H1 (cell line): ENCODE measurements at regions not wholly inside any gene's neighbourhood (a gene's known extent, or its start where the extent isn't known, plus 50 kb on each side); places are given as distances from the start of the nearest gene placed in this dataset.

ENCODE experiments used
- CTCF ChIA-PET: fragments of 300-600 bp; sonication (Branson Sonifier 250); formaldehyde crosslinking; loops from one replicate; lab custom pipeline; 2021; ENCODE audit not compliant: partially characterized antibody; lab: Charles Lee
- POLR2A ChIA-PET: fragments of 300-600 bp; sonication (Branson Sonifier 250); formaldehyde crosslinking; loops from one replicate; lab custom pipeline; 2021; ENCODE audit warnings: inconsistent platforms; ENCODE audit not compliant: partially characterized antibody; lab: Charles Lee
- DNase-seq, 2 experiments: peaks; one replicate each; pipeline versions ENCODE4 v3.0.0 to v3.0.0-alpha.2; 2010 to 2022; ENCODE audit warnings: low spot score in 2 of 2, low read depth in 1 of 2, mixed read lengths in 1 of 2
- FAIRE-seq: peaks from 2 replicates; lab custom pipeline; 2011; peaks lifted over from hg19 to GRCh38; lab: Jason Lieb, UNC
- H2AFZ ChIP-seq: 2 replicates; pipeline ENCODE4 v1.8.1; 2012; ENCODE audit warnings: low read length, inconsistent platforms
- H2AK5ac ChIP-seq: 2 replicates; pipeline ENCODE4 v1.6.1; 2013; ENCODE audit warnings: low read depth, low read length
- H2BK120ac ChIP-seq: replicated peaks from 2 replicates; pipeline ENCODE3; 2013; ENCODE audit warnings: low read depth, low read length, inconsistent platforms
- H2BK12ac ChIP-seq: 2 replicates; pipeline ENCODE4 v1.6.1; 2013; ENCODE audit warnings: low read depth, low read length
- H2BK15ac ChIP-seq: 2 replicates; pipeline ENCODE4 v1.6.1; 2013; ENCODE audit warnings: low read length
- H2BK20ac ChIP-seq: 2 replicates; pipeline ENCODE4 v1.6.1; 2013; ENCODE audit warnings: low read length
- H2BK5ac ChIP-seq: 2 replicates; pipeline ENCODE4 v1.6.1; 2013; ENCODE audit warnings: low read depth, low read length
- H3K14ac ChIP-seq: 2 replicates; pipeline ENCODE4 v1.6.1; 2013; ENCODE audit warnings: inconsistent platforms; ENCODE audit not compliant: insufficient read length
- H3K18ac ChIP-seq: 2 replicates; pipeline ENCODE4 v1.6.1; 2013; ENCODE audit warnings: low read length; ENCODE audit errors: extremely low read depth
- H3K23ac ChIP-seq: 2 replicates; pipeline ENCODE4 v1.6.1; 2013; ENCODE audit warnings: inconsistent platforms; ENCODE audit not compliant: insufficient read length
- H3K23me2 ChIP-seq: 2 replicates; pipeline ENCODE4 v1.6.1; 2013; ENCODE audit warnings: low read depth, low read length
- H3K27ac ChIP-seq: 2 replicates; pipeline ENCODE4 v1.6.1; 2011; ENCODE audit warnings: low read depth, low read length, inconsistent platforms
- H3K27me3 ChIP-seq, 4 experiments: replicated peaks in 1 of 4; 1 replicate in 1 of 4; 2 replicates in 3 of 4; pipeline versions ENCODE4 v1.6.1 to v1.8.1; 2011 to 2013; ENCODE audit warnings: low read length in 3 of 4, mild to moderate bottlenecking in 3 of 4, inconsistent platforms in 2 of 4, mixed read lengths in 2 of 4, moderate library complexity in 1 of 4; ENCODE audit not compliant: control insufficient read depth in 3 of 4, insufficient read depth in 3 of 4; ENCODE audit errors: extremely low read depth in 1 of 4
- H3K36me3 ChIP-seq, 4 experiments: 2 replicates each; pipeline versions ENCODE4 v1.6.1 to v1.8.1; 2011 to 2013; ENCODE audit warnings: mild to moderate bottlenecking in 4 of 4, low read length in 3 of 4, moderate library complexity in 2 of 4, control low read depth in 1 of 4, inconsistent platforms in 1 of 4; ENCODE audit not compliant: insufficient read depth in 4 of 4, control insufficient read depth in 2 of 4
- H3K4ac ChIP-seq: replicated peaks from 2 replicates; pipeline ENCODE3; 2013; ENCODE audit warnings: low read length, low read depth, mixed read lengths, inconsistent platforms; ENCODE audit not compliant: insufficient read length
- H3K4me1 ChIP-seq, 4 experiments: replicated peaks in 1 of 4; 1 replicate in 1 of 4; 2 replicates in 3 of 4; pipeline versions ENCODE4 v1.6.1 to v1.8.1; 2011 to 2013; ENCODE audit warnings: low read length in 3 of 4, inconsistent platforms in 2 of 4, mixed read lengths in 1 of 4; ENCODE audit not compliant: insufficient read depth in 4 of 4, control insufficient read depth in 3 of 4
- H3K4me2 ChIP-seq, 2 experiments: 2 replicates each; pipeline versions ENCODE4 v1.6.1 to v1.8.1; 2011 to 2013; ENCODE audit warnings: low read depth in 2 of 2, low read length in 2 of 2, control low read depth in 1 of 2, inconsistent platforms in 1 of 2, mild to moderate bottlenecking in 1 of 2; ENCODE audit not compliant: insufficient read depth in 1 of 2
- H3K4me3 ChIP-seq, 4 experiments: fragments of 200-600, 300-600 bp in 1 of 4; sonication (generic), shearing (Covaris generic), sonication (Bioruptor Twin) in 1 of 4; 2 replicates each; pipeline versions ENCODE4 v1.5.1 to v1.8.1; 2011 to 2016; ENCODE audit warnings: low read length in 4 of 4, low read depth in 3 of 4, control low read depth in 2 of 4, inconsistent platforms in 2 of 4, mild to moderate bottlenecking in 2 of 4, mixed read lengths in 1 of 4, moderate library complexity in 1 of 4; ENCODE audit not compliant: insufficient read depth in 2 of 4; ENCODE audit errors: extremely low read depth in 1 of 4
- H3K56ac ChIP-seq: replicated peaks from 2 replicates; pipeline ENCODE3; 2013; ENCODE audit warnings: low read depth, mild to moderate bottlenecking, mixed read lengths, low read length, inconsistent platforms; ENCODE audit not compliant: insufficient read length
- H3K79me1 ChIP-seq: 2 replicates; pipeline ENCODE4 v1.6.1; 2013; ENCODE audit warnings: low read depth, low read length, control low read depth
- H3K79me2 ChIP-seq, 2 experiments: 2 replicates each; pipeline versions ENCODE4 v1.6.1 to v1.8.1; 2012 to 2013; ENCODE audit warnings: low read length in 2 of 2, mild to moderate bottlenecking in 2 of 2, inconsistent platforms in 1 of 2; ENCODE audit not compliant: insufficient read depth in 2 of 2, control insufficient read depth in 1 of 2
- H3K9ac ChIP-seq, 4 experiments: replicated peaks in 1 of 4; 1 replicate in 1 of 4; 2 replicates in 3 of 4; pipeline versions ENCODE4 v1.6.1 to v1.8.1; 2011 to 2013; ENCODE audit warnings: low read depth in 3 of 4, low read length in 3 of 4, control low read depth in 2 of 4, mild to moderate bottlenecking in 2 of 4, moderate library complexity in 2 of 4, inconsistent platforms in 1 of 4; ENCODE audit errors: extremely low read depth in 1 of 4
- H3K9me3 ChIP-seq, 2 experiments: 2 replicates each; pipeline versions ENCODE4 v1.6.1 to v1.8.1; 2012 to 2013; ENCODE audit warnings: mild to moderate bottlenecking in 2 of 2, moderate library complexity in 2 of 2, control low read depth in 1 of 2, inconsistent platforms in 1 of 2, low read depth in 1 of 2, low read length in 1 of 2, mixed read lengths in 1 of 2; ENCODE audit not compliant: insufficient read depth in 2 of 2
- H4K20me1 ChIP-seq, 2 experiments: replicated peaks in 1 of 2; 2 replicates each; pipeline versions ENCODE3 to v1.8.1; 2011 to 2013; ENCODE audit warnings: inconsistent platforms in 2 of 2, low read length in 2 of 2, mild to moderate bottlenecking in 1 of 2; ENCODE audit not compliant: insufficient read depth in 2 of 2, control insufficient read depth in 1 of 2
- H4K5ac ChIP-seq: 2 replicates; pipeline ENCODE4 v1.6.1; 2013; ENCODE audit warnings: low read length, low read depth, mixed read lengths, inconsistent platforms; ENCODE audit not compliant: insufficient read length
- H4K8ac ChIP-seq: 2 replicates; pipeline ENCODE4 v1.8.0; 2013; ENCODE audit warnings: mild to moderate bottlenecking, moderate library complexity, low read length, inconsistent platforms; ENCODE audit not compliant: insufficient read depth; ENCODE audit errors: extremely low read depth
- H4K91ac ChIP-seq: replicated peaks from 2 replicates; pipeline ENCODE3; 2013; ENCODE audit warnings: low read length, mixed read lengths, inconsistent platforms; ENCODE audit not compliant: insufficient read length
- CREB1 ChIP-seq: IDR thresholded peaks from 2 replicates; pipeline ENCODE4 v1.6.1; 2012; ENCODE audit warnings: inconsistent platforms
- EGR1 ChIP-seq: IDR thresholded peaks from 2 replicates; pipeline ENCODE4 v1.6.1; 2011; ENCODE audit warnings: low read depth, low read length, borderline replicate concordance
- GABPA ChIP-seq: IDR thresholded peaks from 2 replicates; pipeline ENCODE4 v1.6.1; 2011; ENCODE audit warnings: mild to moderate bottlenecking, low read length, moderate library complexity, borderline replicate concordance; ENCODE audit not compliant: insufficient read depth
- HDAC6 ChIP-seq: IDR thresholded peaks from one replicate; pipeline ENCODE4 v1.7.1; 2012; ENCODE audit warnings: low read depth, mild to moderate bottlenecking, inconsistent platforms, low read length, moderate library complexity
- MAFK ChIP-seq: IDR thresholded peaks from 2 replicates; pipeline ENCODE4 v1.6.1; 2012; ENCODE audit warnings: low read depth, mild to moderate bottlenecking, improper control_type of control experiment, low read length
- RNF2 ChIP-seq: fragments of 200-900, 300-1000 bp; sonication (generic); IDR thresholded peaks from 2 replicates; pipeline ENCODE4 v1.7.1; 2016; ENCODE audit warnings: borderline replicate concordance, low read depth, mild to moderate bottlenecking, antibody characterized with exemption, low read length; ENCODE audit not compliant: poor library complexity, severe bottlenecking; ENCODE audit errors: missing control alignments
- SIRT6 ChIP-seq: IDR thresholded peaks from one replicate; pipeline ENCODE4 v1.7.1; 2012; ENCODE audit warnings: low read length, inconsistent platforms
- TAF1 ChIP-seq: IDR thresholded peaks from 2 replicates; pipeline ENCODE4 v1.6.1; 2011; ENCODE audit warnings: mild to moderate bottlenecking, low read depth, low read length
- TCF12 ChIP-seq: IDR thresholded peaks from 2 replicates; pipeline ENCODE4 v1.6.1; 2011; ENCODE audit warnings: low read depth, mild to moderate bottlenecking, low read length
- ZNF274 ChIP-seq: IDR thresholded peaks from 2 replicates; pipeline ENCODE4 v1.7.0; 2012; ENCODE audit warnings: low read length, borderline replicate concordance; ENCODE audit errors: extremely low read depth
- WGBS, 2 experiments: shearing (Covaris generic) in 1 of 2; methylation state at CpG; one replicate each; pipeline versions ENCODE4 v1.1.6 to v1.1.7; 2013 to 2015; ENCODE audit warnings: low lambda C conversion rate in 2 of 2, mixed read lengths in 2 of 2, inconsistent platforms in 1 of 2, low coverage in 1 of 2, missing lambda C conversion rate in 1 of 2; ENCODE audit not compliant: insufficient replicate concordance in 2 of 2, insufficient coverage in 1 of 2, insufficient read length in 1 of 2; ENCODE audit errors: extremely low coverage in 1 of 2, missing lambda C conversion rate in 1 of 2; 5-methylcytosine and 5-hydroxymethylcytosine counted together

DNA sequence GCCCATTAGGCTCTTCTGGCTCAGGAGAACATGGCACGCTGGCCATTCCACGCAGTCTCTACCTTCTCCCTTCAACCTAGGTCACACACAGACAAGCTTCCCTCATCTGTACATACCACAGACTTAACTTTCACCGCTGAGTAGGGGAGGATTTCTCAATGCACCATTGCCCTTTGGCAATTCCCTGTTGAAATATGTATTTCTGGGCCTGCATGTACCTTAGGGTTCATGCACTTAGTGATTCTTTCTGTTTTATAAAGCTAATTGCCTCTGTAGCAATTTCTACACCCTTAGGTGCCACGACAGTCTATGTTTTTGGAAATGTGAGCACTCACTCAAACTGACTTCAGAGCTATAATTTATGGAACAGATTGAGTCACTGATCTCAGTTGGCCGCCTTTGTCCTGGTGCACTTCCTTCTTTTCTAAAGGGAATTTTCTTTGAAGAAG, 253.8 kb upstream of the PRDM1 start:
- H3K9me3 ChIP-seq = no peaks in the 10 kb centered on the region
- H2AFZ ChIP-seq = peak overlapping the region; percentile 11; the same call in 1 of the 2 replicates
- no peak overlapping the region for H2BK12ac ChIP-seq
- no peak overlapping the region for H3K27ac ChIP-seq
- no peaks in the 10 kb centered on the region for H3K79me1 ChIP-seq
- no peaks in the 10 kb centered on the region for H3K79me2 ChIP-seq
- H3K4me2 ChIP-seq = no peak overlapping the region
- DNase-seq (no peak), FAIRE-seq (no peak)
- no peak overlapping the region for H3K4ac ChIP-seq
- H3K4me3 ChIP-seq = no peak overlapping the region
- no peaks in the 10 kb centered on the region for H4K20me1 ChIP-seq
- no peak overlapping the region for H4K5ac ChIP-seq
- POLR2A ChIA-PET = no interaction called here
- CTCF ChIA-PET = interaction anchor here (1.0 to 4.5 kb wide), 4 partner anchors 35 to 470 kb away, joined by 3 to 18 read pairs (median 3); no protein-coding TSS in a partner anchor
- H4K8ac ChIP-seq = no peak overlapping the region
- WGBS, 2 experiments = 91% methylated on average over 5 of the region's 5 CpGs; no CpG with 5 or more reads in 1 of the 2 experiments
- no peak overlapping the region for H3K9ac ChIP-seq
- H4K91ac ChIP-seq = no peak overlapping the region
- H3K23me2 ChIP-seq = no peaks in the 10 kb centered on the region
- H3K36me3 ChIP-seq = no peaks in the 10 kb centered on the region
- H3K56ac ChIP-seq = no peak overlapping the region
- H2AK5ac ChIP-seq = no peak overlapping the region
- H3K23ac ChIP-seq = no peak overlapping the region
- no peaks in the 10 kb centered on the region for H3K27me3 ChIP-seq
- H3K14ac ChIP-seq = no peak overlapping the region
- H2BK120ac ChIP-seq = no peak overlapping the region
- no peak overlapping the region for H2BK20ac ChIP-seq
- no peak overlapping the region for H3K18ac ChIP-seq
- TF ChIP-seq SIRT6 (no peak), MAFK (no peak), EGR1 (no peak), TAF1 (no peak), RNF2 (no peak), GABPA (no peak), HDAC6 (no peak), TCF12 (no peak), CREB1 (no peak), ZNF274 (no peak)
- H3K4me1 ChIP-seq = no peaks in the 10 kb centered on the region
- H2BK15ac ChIP-seq = no peak overlapping the region
- no peak overlapping the region for H2BK5ac ChIP-seq
